GM12878 (cell line): ENCODE measurements at regions not wholly inside any gene's neighbourhood (a gene's known extent, or its start where the extent isn't known, plus 50 kb on each side); places are given as distances from the start of the nearest gene placed in this dataset.

Experiments used
- ATAC-seq: fragments of 200-7000 bp; cut with Tn5 transposase; 3 replicates; pipeline ENCODE4 v1.9.1; 2020; ENCODE audit warnings: mild to moderate bottlenecking, moderate library complexity
- BruUV-seq: library from RNA; stranded (reverse); fragments of 400-500 nt; replicated peaks from 2 replicates; lab custom pipeline; 2021; lab: Mats Ljungman, UMichigan
- CTCF ChIA-PET: fragments of 300-600 bp; sonication (Branson Sonifier 250); formaldehyde crosslinking; extraction: SDS; loops from one replicate; lab custom pipeline; 2021; ENCODE audit warnings: inconsistent platforms; lab: Yijun Ruan, JAX
- POLR2A ChIA-PET: fragments of 350-600 bp; formaldehyde crosslinking; extraction: SDS; loops from one replicate; lab custom pipeline; 2021; ENCODE audit warnings: inconsistent platforms; lab: Charles Lee
- RAD21 ChIA-PET: fragments of 300-600 bp; sonication (Branson Sonifier 250); formaldehyde crosslinking; loops from one replicate; lab custom pipeline; 2023; ENCODE audit warnings: antibody characterized with exemption; ENCODE audit not compliant: unreplicated experiment; lab: Charles Lee
- SMC1A ChIA-PET: fragments of 300-600 bp; sonication (Branson Sonifier 250); formaldehyde crosslinking; loops from one replicate; lab custom pipeline; 2023; ENCODE audit not compliant: unreplicated experiment, uncharacterized antibody; lab: Charles Lee
- DNase-seq: peaks from one replicate; pipeline ENCODE4 v3.0.0-alpha.2; 2011; ENCODE audit warnings: low read depth, low spot score
- FAIRE-seq: peaks from 3 replicates; lab custom pipeline; 2011; peaks lifted over from hg19 to GRCh38; lab: Jason Lieb, UNC
- H2AFZ ChIP-seq: 2 replicates; pipeline ENCODE4 v1.6.0; 2011; ENCODE audit warnings: low read depth, low read length, control low read depth; ENCODE audit not compliant: control insufficient read depth
- H3K27ac ChIP-seq: 2 replicates; pipeline ENCODE4 v1.5.1; 2011; ENCODE audit warnings: control low read depth; ENCODE audit not compliant: control insufficient read depth, insufficient read depth
- H3K27me3 ChIP-seq, 2 experiments: replicated peaks in 1 of 2; 2 replicates each; pipeline versions ENCODE4 v1.6.0 to v1.6.1; 2011; ENCODE audit warnings: low read length in 1 of 2; ENCODE audit not compliant: control insufficient read depth in 2 of 2, insufficient read depth in 2 of 2
- H3K36me3 ChIP-seq, 2 experiments: 2 replicates each; pipeline ENCODE4 v1.5.1; 2011; ENCODE audit warnings: low read length in 1 of 2; ENCODE audit not compliant: control insufficient read depth in 2 of 2, insufficient read depth in 2 of 2
- H3K4me1 ChIP-seq: 2 replicates; pipeline ENCODE4 v1.6.1; 2011; ENCODE audit warnings: mild to moderate bottlenecking, low read length, moderate library complexity, mixed read lengths; ENCODE audit not compliant: control insufficient read depth, insufficient read depth
- H3K4me2 ChIP-seq: 2 replicates; pipeline ENCODE4 v1.6.0; 2011; ENCODE audit warnings: control low read depth; ENCODE audit not compliant: control insufficient read depth, insufficient read depth
- H3K4me3 ChIP-seq: fragments of 200-600 bp; sonication (generic); 2 replicates; pipeline ENCODE4 v1.5.1; 2016
- H3K79me2 ChIP-seq: 2 replicates; pipeline ENCODE4 v1.6.0; 2011; ENCODE audit warnings: low read length; ENCODE audit not compliant: control insufficient read depth, insufficient read depth
- H3K9ac ChIP-seq: 2 replicates; pipeline ENCODE4 v1.8.0; 2011; ENCODE audit warnings: low read length, control low read depth, mixed read lengths; ENCODE audit not compliant: control insufficient read depth, insufficient read depth
- H3K9me3 ChIP-seq: replicated peaks from 3 replicates; pipeline ENCODE4 v1.5.1; 2011; ENCODE audit warnings: mild to moderate bottlenecking, low read length; ENCODE audit not compliant: control insufficient read depth, insufficient read depth
- H4K20me1 ChIP-seq: 2 replicates; pipeline ENCODE4 v1.6.0; 2011; ENCODE audit not compliant: control insufficient read depth, insufficient read depth
- CHD2 ChIP-seq: IDR thresholded peaks from 2 replicates; pipeline ENCODE4 v1.6.1; 2011; ENCODE audit warnings: low read depth, low read length, improper control_type of control experiment, borderline replicate concordance
- CREB1 ChIP-seq: IDR thresholded peaks from 2 replicates; pipeline ENCODE4 v1.6.1; 2012; ENCODE audit warnings: low read depth, mild to moderate bottlenecking, inconsistent platforms
- CTCF ChIP-seq, 3 experiments: IDR thresholded peaks in 2 of 3; conservative IDR thresholded peaks in 1 of 3; 2 replicates each; pipeline ENCODE4 v1.5.1; 2011; ENCODE audit warnings: low read depth in 3 of 3, low read length in 3 of 3, mild to moderate bottlenecking in 3 of 3, control low read depth in 2 of 3, moderate library complexity in 2 of 3, inconsistent platforms in 1 of 3, mixed read lengths in 1 of 3; ENCODE audit not compliant: control insufficient read depth in 2 of 3, insufficient read depth in 1 of 3; ENCODE audit errors: extremely low read depth in 1 of 3
- E2F4 ChIP-seq: IDR thresholded peaks from 2 replicates; pipeline ENCODE4 v1.6.1; 2012; ENCODE audit warnings: low read depth, low read length, improper control_type of control experiment
- E2F8 ChIP-seq: fragments of 450-650 bp; IDR thresholded peaks from 2 replicates; pipeline ENCODE4 v1.6.1; 2018; ENCODE audit warnings: mild to moderate bottlenecking, low read depth, moderate library complexity; ENCODE audit not compliant: partially characterized antibody
- IRF3 ChIP-seq: fragments of 450-650 bp; IDR thresholded peaks from 2 replicates; pipeline ENCODE4 v1.6.1; 2014; ENCODE audit warnings: mild to moderate bottlenecking
- IRF5 ChIP-seq: fragments of 450-650 bp; IDR thresholded peaks from 2 replicates; pipeline ENCODE4 v1.6.1; 2017; ENCODE audit warnings: borderline replicate concordance
- JUND ChIP-seq: IDR thresholded peaks from 2 replicates; pipeline ENCODE4 v1.6.1; 2012; ENCODE audit warnings: low read depth, mild to moderate bottlenecking, low read length, improper control_type of control experiment, moderate library complexity
- NFIC ChIP-seq: IDR thresholded peaks from 2 replicates; pipeline ENCODE4 v1.6.1; 2012; ENCODE audit warnings: low read depth, mild to moderate bottlenecking, inconsistent platforms, low read length, moderate library complexity
- POLR2A ChIP-seq: IDR thresholded peaks from 2 replicates; pipeline ENCODE4 v1.6.1; 2011; ENCODE audit warnings: low read depth, mild to moderate bottlenecking, low read length
- SREBF2 ChIP-seq: IDR thresholded peaks from 2 replicates; pipeline ENCODE4 v1.6.1; 2012; ENCODE audit warnings: mild to moderate bottlenecking, low read length
- WGBS: methylation state at CpG from one replicate; pipeline ENCODE4 v1.1.6; 2016; ENCODE audit warnings: low lambda C conversion rate; ENCODE audit not compliant: insufficient replicate concordance, insufficient coverage; ENCODE audit errors: missing lambda C conversion rate; 5-methylcytosine and 5-hydroxymethylcytosine counted together
- in situ Hi-C: fragments of 300-500 bp; cut with MboI; formaldehyde crosslinking; loops from 9 replicates; pipeline ENCODE4 v1.14.3; 2018; ENCODE audit warnings: mixed read lengths
- intact Hi-C: fragments of 100-400 bp; cut with micrococcal nuclease; formaldehyde crosslinking; loops from one replicate; pipeline ENCODE4 v1.14.2; 2022; ENCODE audit not compliant: unreplicated experiment

- Histone ChIP-seq H3K9ac (no peak overlapping the region), H3K27me3 (no peaks in the 10 kb centered on the region), H3K4me1 (peaks cover 14% of the 10 kb centered on the region), H3K9me3 (no peaks in the 10 kb centered on the region; the same call in 2 of the 3 replicates), H2AFZ (no peak overlapping the region), H3K4me2 (no peak overlapping the region), H3K79me2 (no peaks in the 10 kb centered on the region; the same call in 1 of the 2 replicates), H4K20me1 (no peaks in the 10 kb centered on the region), H3K27ac (no peak overlapping the region), H3K4me3 (no peak overlapping the region), H3K36me3 (no peaks in the 10 kb centered on the region)
- BruUV-seq: no TSS peak
- no peak for DNase-seq
- WGBS: 9% methylated on average over 1 of the region's 1 CpG
- FAIRE-seq: no peak
- ChIA-PET RAD21 (interaction anchor here (0.6 to 4.4 kb wide), 8 partner anchors 17 to 349 kb away, joined by 3 to 27 read pairs (median 4); no protein-coding TSS in a partner anchor), POLR2A (interaction anchor here (1.1 to 1.8 kb wide), 4 partner anchors 36 to 167 kb away, joined by 3 to 17 read pairs (median 12); no protein-coding TSS in a partner anchor), CTCF (interaction anchor here (1.1 to 1.5 kb wide), 3 partner anchors 9 to 71 kb away, joined by 3 to 4 read pairs (median 3); no protein-coding TSS in a partner anchor), SMC1A (interaction anchor here (1.1 to 4.4 kb wide), 11 partner anchors 10 to 193 kb away, joined by 3 to 20 read pairs (median 4); partner anchors contain the start of gene RAP1B)
- in situ Hi-C loops (no loop called here), intact Hi-C loops (loop anchor here (5.0 kb wide), 1 partner anchor 166 kb away; the partner anchor contains the start of gene RAP1B)
- no peak for ATAC-seq
- no peak for TF ChIP-seq NFIC
- TF ChIP-seq POLR2A: no peak
- TF ChIP-seq JUND: no peak
- TF ChIP-seq IRF3: no peak
- no peak for TF ChIP-seq CHD2
- no peak for TF ChIP-seq CREB1
- TF ChIP-seq SREBF2: no peak
- no peak for TF ChIP-seq CTCF (IDR thresholded peaks at IDR 0.05 in 2 of 3, conservative IDR thresholded peaks at IDR 0.05 in 1 of 3; ENCODE audit: control insufficient read depth in 2 of 3, extremely low read depth in 1 of 3, insufficient read depth in 1 of 3, low read depth in 3 of 3, low read length in 3 of 3)
- TF ChIP-seq IRF5: no peak
- TF ChIP-seq E2F4: no peak
- no peak for TF ChIP-seq E2F8
These were observed 113.7 kb upstream of the MDM1 start for GRCh38 chr12:68445824-68446223.
